Esophagus squamous epithelium (tissue), 5 donors: ENCODE measurements at regions not wholly inside any gene's neighbourhood (a gene's known extent, or its start where the extent isn't known, plus 50 kb on each side); places are given as distances from the start of the nearest gene placed in this dataset.

ENCODE experiments used
- DNase-seq: peaks from one replicate; lab custom pipeline; 2025; lab: John Stamatoyannopoulos, UW
- H3K27ac ChIP-seq, 4 donors: fragments of 200-600 bp; sonication (generic); one replicate each; pipeline ENCODE4 v1.5.1; 2016 to 2019; ENCODE audit warnings: mild to moderate bottlenecking in 1 of 4
- H3K27me3 ChIP-seq, 4 donors: fragments of 200-600 bp; sonication (generic); 1 replicate in 3 of 4; 2 replicates in 1 of 4; pipeline versions ENCODE4 v1.5.1 to v1.6.0; 2017 to 2021; ENCODE audit warnings: antibody characterized with exemption in 1 of 4
- H3K36me3 ChIP-seq, 3 donors: fragments of 200-600 bp; sonication (generic); one replicate each; pipeline ENCODE4 v1.5.1; 2016 to 2019
- H3K4me1 ChIP-seq, 3 donors: fragments of 200-600 bp; sonication (generic); one replicate each; pipeline ENCODE4 v1.5.1; 2017 to 2019
- H3K4me3 ChIP-seq, 4 donors: fragments of 200-600 bp; sonication (generic); 1 replicate in 3 of 4; 2 replicates in 1 of 4; pipeline ENCODE4 v1.5.1; 2016 to 2019; ENCODE audit warnings: mild to moderate bottlenecking in 2 of 4, moderate library complexity in 1 of 4
- H3K9me3 ChIP-seq, 3 donors: fragments of 200-600 bp; sonication (generic); one replicate each; pipeline ENCODE4 v1.5.1; 2016 to 2019
- CTCF ChIP-seq, 6 experiments: fragments of 450-650 bp in 4 of 6; fragments of 200-600 bp in 2 of 6; sonication (generic) in 2 of 6; IDR thresholded peaks; one replicate each; pipeline ENCODE4 v1.5.1; 2016 to 2019; ENCODE audit warnings: antibody characterized with exemption in 6 of 6, mild to moderate bottlenecking in 4 of 6, moderate library complexity in 4 of 6
- POLR2A ChIP-seq, 4 donors: fragments of 450-650 bp; IDR thresholded peaks; one replicate each; pipeline ENCODE4 v1.6.1; 2017; ENCODE audit warnings: antibody characterized with exemption in 4 of 4, mild to moderate bottlenecking in 4 of 4, moderate library complexity in 3 of 4
- WGBS, 2 donors: methylation state at CpG; one replicate each; pipeline ENCODE4 v1.1.5; 2018; 5-methylcytosine and 5-hydroxymethylcytosine counted together
- intact Hi-C: fragments of 100-400 bp; cut with DNase I; formaldehyde crosslinking; loops from one replicate; pipeline ENCODE4 v1.15.0; 2022
- donor health status: DM: yes; HTN: yes; CAD: no.

GRCh38 chr9:80251778-80252177, 680.0 kb downstream of the TLE4 start:
- no peak for DNase-seq
- intact Hi-C loops, result no loop called here
- no peak for TF ChIP-seq CTCF (IDR thresholded peaks at IDR 0.05)
- TF ChIP-seq POLR2A (IDR thresholded peaks at IDR 0.05), result no peak
- no peaks in the 10 kb centered on the region for H3K4me1 ChIP-seq
- no peaks in the 10 kb centered on the region for H3K27me3 ChIP-seq
- WGBS, 2 donors, result 45 to 56% methylated on average over 4 to 5 of the region's 6 CpGs
- no peak overlapping the region for H3K27ac ChIP-seq
- H3K36me3 ChIP-seq, result no peaks in the 10 kb centered on the region
- no peak overlapping the region for H3K4me3 ChIP-seq
- H3K9me3 ChIP-seq, result no peaks in the 10 kb centered on the region

GRCh38 chr9:80242022-80242421, 670.3 kb downstream of the TLE4 start:
- Histone ChIP-seq H3K9me3 (no peaks in the 10 kb centered on the region), H3K36me3 (no peaks in the 10 kb centered on the region), H3K4me3 (no peak overlapping the region), H3K4me1 (peaks cover 0 to 15% (median 0%) of the 10 kb centered on the region in 3 donors), H3K27ac (no peak overlapping the region), H3K27me3 (no peaks in the 10 kb centered on the region)
- 40 to 61% methylated on average over 2 of the region's 2 CpGs for WGBS, 2 donors
- DNase-seq, result no peak
- no peak for TF ChIP-seq POLR2A (IDR thresholded peaks at IDR 0.05)
- TF ChIP-seq CTCF (IDR thresholded peaks at IDR 0.05), result no peak
- intact Hi-C loops, result no loop called here

- DNase-seq, result no peak
- no peaks in the 10 kb centered on the region for H3K36me3 ChIP-seq
- H3K4me3 ChIP-seq, result no peak overlapping the region
- TF ChIP-seq CTCF (IDR thresholded peaks at IDR 0.05) (no peak), POLR2A (IDR thresholded peaks at IDR 0.05) (no peak)
- peaks cover 0 to 19% (median 0%) of the 10 kb centered on the region in 3 donors for H3K4me1 ChIP-seq
- H3K9me3 ChIP-seq, result no peaks in the 10 kb centered on the region
- no peak overlapping the region for H3K27ac ChIP-seq
- WGBS, 2 donors, result 96 to 100% methylated on average over 1 of the region's 1 CpG
- no peaks in the 10 kb centered on the region for H3K27me3 ChIP-seq
- intact Hi-C loops, result no loop called here
Measured at GRCh38 chr9:80235752-80236151, 664.0 kb downstream of the TLE4 start.

- Histone ChIP-seq H3K4me3 (no peak overlapping the region), H3K9me3 (no peaks in the 10 kb centered on the region), H3K4me1 (peaks cover 0 to 19% (median 0%) of the 10 kb centered on the region in 3 donors), H3K27me3 (no peaks in the 10 kb centered on the region), H3K36me3 (no peaks in the 10 kb centered on the region), H3K27ac (no peak overlapping the region)
- TF ChIP-seq CTCF (IDR thresholded peaks at IDR 0.05), result no peak
- intact Hi-C loops, result no loop called here
- no peak for DNase-seq
- WGBS, 2 donors, result 63 to 67% methylated on average over 2 of the region's 2 CpGs
Measured at GRCh38 chr9:80233906-80234305, 662.1 kb downstream of the TLE4 start.

GRCh38 chr9:80233102-80233843, 661.5 kb downstream of the TLE4 start:
- Histone ChIP-seq H3K4me3 (no peak overlapping the region), H3K36me3 (no peaks in the 10 kb centered on the region), H3K9me3 (no peaks in the 10 kb centered on the region), H3K27me3 (no peaks in the 10 kb centered on the region), H3K4me1 (peaks cover 0 to 19% (median 0%) of the 10 kb centered on the region in 3 donors), H3K27ac (no peak overlapping the region)
- WGBS, 2 donors, result 38 to 68% methylated on average over 1 of the region's 1 CpG
- intact Hi-C loops, result no loop called here
- no peak for DNase-seq
- TF ChIP-seq CTCF (IDR thresholded peaks at IDR 0.05), result no peak
